A549 (cell line): ENCODE measurements at regions not wholly inside any gene's neighbourhood (a gene's known extent, or its start where the extent isn't known, plus 50 kb on each side); places are given as distances from the start of the nearest gene placed in this dataset.

Source experiments
- BHLHE40 ChIP-seq: IDR thresholded peaks from 2 replicates; pipeline ENCODE4 v1.6.1; 2012; ENCODE audit warnings: low read depth, low read length, inconsistent platforms
- CBX2 ChIP-seq: fragments of 200-600 bp; sonication (generic); IDR thresholded peaks from 2 replicates; pipeline ENCODE4 v1.6.1; 2016; ENCODE audit warnings: low read depth, mild to moderate bottlenecking, borderline replicate concordance
- CBX8 ChIP-seq: fragments of 200-600 bp; sonication (generic); IDR thresholded peaks from 2 replicates; pipeline ENCODE4 v1.6.1; 2016
- CHD2 ChIP-seq: fragments of 150-350 bp; IDR thresholded peaks from 2 replicates; pipeline ENCODE4 v1.6.1; 2014; ENCODE audit warnings: low read length; ENCODE audit not compliant: partially characterized antibody
- CHD4 ChIP-seq: fragments of 200-600 bp; sonication (generic); IDR thresholded peaks from 2 replicates; pipeline ENCODE4 v1.6.1; 2016; ENCODE audit warnings: antibody characterized with exemption, mild to moderate bottlenecking, borderline replicate concordance
- E2F6 ChIP-seq: IDR thresholded peaks from 2 replicates; pipeline ENCODE4 v1.6.1; 2012; ENCODE audit warnings: low read depth, borderline replicate concordance
- EP300 ChIP-seq, 2 experiments: fragments of >200 bp; sonication (Bioruptor Twin); formaldehyde crosslinking; IDR thresholded peaks; 2 replicates in 1 of 2; 3 replicates in 1 of 2; pipeline ENCODE4 v1.6.1; 2016 to 2017
- ESRRA ChIP-seq: fragments of 150-350 bp; IDR thresholded peaks from 2 replicates; pipeline ENCODE4 v1.6.1; 2014; ENCODE audit warnings: mild to moderate bottlenecking, low read length, borderline replicate concordance
- FOSB ChIP-seq: fragments of 250-450 bp; sonication (Bioruptor Pico); IDR thresholded peaks from 2 replicates; pipeline ENCODE4 v1.5.0; 2020; ENCODE audit warnings: mild to moderate bottlenecking, moderate library complexity
- FOXS1 ChIP-seq: fragments of 250-450 bp; sonication (Bioruptor Pico); IDR thresholded peaks from 2 replicates; pipeline ENCODE4 v1.5.0; 2020; ENCODE audit warnings: mild to moderate bottlenecking, moderate library complexity
- GATA3 ChIP-seq: IDR thresholded peaks from 2 replicates; pipeline ENCODE4 v1.6.1; 2012; ENCODE audit warnings: borderline replicate concordance
- HEYL ChIP-seq: fragments of 250-450 bp; sonication (Bioruptor Pico); IDR thresholded peaks from 2 replicates; pipeline ENCODE4 v1.8.0; 2021; ENCODE audit warnings: mild to moderate bottlenecking, moderate library complexity
- KDM1A ChIP-seq: fragments of 200-600 bp; sonication (generic); IDR thresholded peaks from 2 replicates; pipeline ENCODE4 v1.6.1; 2016; ENCODE audit warnings: low read depth, mild to moderate bottlenecking
- KDM5A ChIP-seq: fragments of 200-600 bp; sonication (generic); IDR thresholded peaks from 2 replicates; pipeline ENCODE4 v1.6.1; 2016; ENCODE audit warnings: antibody characterized with exemption, mild to moderate bottlenecking
- MAFK ChIP-seq: fragments of 450-650 bp; IDR thresholded peaks from 2 replicates; pipeline ENCODE4 v1.6.1; 2014; ENCODE audit not compliant: partially characterized antibody
- NFE2L2 ChIP-seq: fragments of 150-350 bp; conservative IDR thresholded peaks from 2 replicates; pipeline ENCODE4 v1.6.1; 2014; ENCODE audit warnings: low read length
- NR3C1 ChIP-seq: fragments of >200 bp; sonication (Bioruptor Twin); formaldehyde crosslinking; IDR thresholded peaks from 3 replicates; pipeline ENCODE4 v1.6.1; 2017
- PBX3 ChIP-seq: IDR thresholded peaks from 2 replicates; pipeline ENCODE4 v1.6.1; 2012
- PHF8 ChIP-seq: fragments of 200-600 bp; sonication (generic); IDR thresholded peaks from 2 replicates; pipeline ENCODE4 v1.6.1; 2016; ENCODE audit warnings: low read depth, mild to moderate bottlenecking, antibody characterized with exemption, moderate library complexity, borderline replicate concordance
- POLR2A ChIP-seq: IDR thresholded peaks from 2 replicates; pipeline ENCODE4 v1.6.1; 2012; ENCODE audit warnings: mild to moderate bottlenecking, low read length
- RAD21 ChIP-seq, 2 experiments: fragments of >200 bp in 1 of 2; sonication (Bioruptor Twin) in 1 of 2; formaldehyde crosslinking in 1 of 2; IDR thresholded peaks in 1 of 2; conservative IDR thresholded peaks in 1 of 2; 2 replicates in 1 of 2; 3 replicates in 1 of 2; pipeline ENCODE4 v1.6.1; 2012 to 2018; ENCODE audit warnings: inconsistent platforms in 1 of 2
- RCOR1 ChIP-seq: fragments of 150-350 bp; IDR thresholded peaks from 2 replicates; pipeline ENCODE4 v1.6.1; 2014; ENCODE audit warnings: antibody characterized with exemption, low read length, low read depth
- RNF2 ChIP-seq: fragments of 200-600 bp; sonication (generic); IDR thresholded peaks from 2 replicates; pipeline ENCODE4 v1.6.1; 2016; ENCODE audit warnings: low read depth, mild to moderate bottlenecking, antibody characterized with exemption, moderate library complexity, borderline replicate concordance
- SMC3 ChIP-seq: fragments of >200 bp; sonication (Bioruptor Twin); formaldehyde crosslinking; IDR thresholded peaks from 3 replicates; pipeline ENCODE4 v1.6.1; 2018; ENCODE audit warnings: inconsistent platforms
- TFCP2L1 ChIP-seq: fragments of 250-450 bp; sonication (Bioruptor Pico); IDR thresholded peaks from 2 replicates; pipeline ENCODE4 v1.5.0; 2021; ENCODE audit warnings: mild to moderate bottlenecking
- TP53 ChIP-seq: fragments of 250-450 bp; sonication (Bioruptor Pico); IDR thresholded peaks from 2 replicates; pipeline ENCODE4 v1.5.0; 2021; ENCODE audit warnings: mild to moderate bottlenecking, moderate library complexity
- ZC3H11A ChIP-seq: fragments of 450-650 bp; IDR thresholded peaks from 2 replicates; pipeline ENCODE4 v1.6.1; 2014; ENCODE audit warnings: antibody characterized with exemption, mild to moderate bottlenecking
- ZFP36 ChIP-seq: fragments of 450-650 bp; IDR thresholded peaks from 2 replicates; pipeline ENCODE4 v1.6.1; 2014; ENCODE audit warnings: borderline replicate concordance; ENCODE audit not compliant: partially characterized antibody
- ZNF302 ChIP-seq: fragments of 250-450 bp; sonication (Bioruptor Pico); IDR thresholded peaks from 2 replicates; pipeline ENCODE4 v1.9.0; 2021; ENCODE audit warnings: inconsistent platforms, mild to moderate bottlenecking, moderate library complexity
- ZSCAN20 ChIP-seq: fragments of 250-450 bp; sonication (Bioruptor Pico); IDR thresholded peaks from 2 replicates; pipeline ENCODE4 v1.8.0; 2022; ENCODE audit warnings: mild to moderate bottlenecking, moderate library complexity
- TF ChIP-seq, protein P1 (sequence below): fragments of >200 bp; sonication (Bioruptor Twin); formaldehyde crosslinking; IDR thresholded peaks from 2 replicates; pipeline ENCODE4 v1.6.1; 2016
- TF ChIP-seq, protein P2 (sequence below): fragments of >200 bp; sonication (Bioruptor Twin); formaldehyde crosslinking; IDR thresholded peaks from 3 replicates; pipeline ENCODE4 v1.5.1; 2016
- TF ChIP-seq, protein P3 (sequence below): fragments of 200-600 bp; sonication (generic); IDR thresholded peaks from 2 replicates; pipeline ENCODE4 v1.6.1; 2016; ENCODE audit warnings: antibody characterized with exemption, mild to moderate bottlenecking, moderate library complexity
- TF ChIP-seq, protein P4 (sequence below): IDR thresholded peaks from 2 replicates; pipeline ENCODE4 v1.6.1; 2012

- TF ChIP-seq FOSB (CRISPR knock-in tag) (no peak), FOXS1 (CRISPR knock-in tag) (no peak), GATA3 (peak; percentile 59; the same call in 1 of the 2 replicates), RAD21 (conservative IDR thresholded peaks at IDR 0.05 in 1 of 2, IDR thresholded peaks at IDR 0.05 in 1 of 2) (peak in 1 of 2 experiments; percentile 31; a peak in 3 of 5 replicates), CBX8 (no peak), KDM5A (no peak), ZC3H11A (no peak), POLR2A (no peak), CBX2 (no peak), RCOR1 (no peak), NFE2L2 (no peak; the same call in 1 of the 2 replicates), TP53 (no peak), ZSCAN20 (CRISPR knock-in tag) (no peak), CHD4 (no peak), EP300 (IDR thresholded peaks at IDR 0.05) (peak; percentile 67 to 73; a peak in 3 of 5 replicates), PHF8 (no peak), ZNF302 (CRISPR knock-in tag) (0 out of 2 replicates have a peak, but pooled peaks have one; percentile 23), NR3C1 (no peak), TFCP2L1 (CRISPR knock-in tag) (no peak; the same call in 1 of the 2 replicates), MAFK (no peak), HEYL (no peak), ESRRA (no peak), CHD2 (no peak), SMC3 (peak; percentile 44; the same call in 2 of the 3 replicates), ZFP36 (no peak), BHLHE40 (no peak), E2F6 (peak; percentile 69; the same call in 1 of the 2 replicates), PBX3 (no peak), RNF2 (no peak), KDM1A (no peak)
- TF ChIP-seq, protein P1, sequence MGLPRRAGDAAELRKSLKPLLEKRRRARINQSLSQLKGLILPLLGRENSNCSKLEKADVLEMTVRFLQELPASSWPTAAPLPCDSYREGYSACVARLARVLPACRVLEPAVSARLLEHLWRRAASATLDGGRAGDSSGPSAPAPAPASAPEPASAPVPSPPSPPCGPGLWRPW = no peak
- TF ChIP-seq, protein P2, sequence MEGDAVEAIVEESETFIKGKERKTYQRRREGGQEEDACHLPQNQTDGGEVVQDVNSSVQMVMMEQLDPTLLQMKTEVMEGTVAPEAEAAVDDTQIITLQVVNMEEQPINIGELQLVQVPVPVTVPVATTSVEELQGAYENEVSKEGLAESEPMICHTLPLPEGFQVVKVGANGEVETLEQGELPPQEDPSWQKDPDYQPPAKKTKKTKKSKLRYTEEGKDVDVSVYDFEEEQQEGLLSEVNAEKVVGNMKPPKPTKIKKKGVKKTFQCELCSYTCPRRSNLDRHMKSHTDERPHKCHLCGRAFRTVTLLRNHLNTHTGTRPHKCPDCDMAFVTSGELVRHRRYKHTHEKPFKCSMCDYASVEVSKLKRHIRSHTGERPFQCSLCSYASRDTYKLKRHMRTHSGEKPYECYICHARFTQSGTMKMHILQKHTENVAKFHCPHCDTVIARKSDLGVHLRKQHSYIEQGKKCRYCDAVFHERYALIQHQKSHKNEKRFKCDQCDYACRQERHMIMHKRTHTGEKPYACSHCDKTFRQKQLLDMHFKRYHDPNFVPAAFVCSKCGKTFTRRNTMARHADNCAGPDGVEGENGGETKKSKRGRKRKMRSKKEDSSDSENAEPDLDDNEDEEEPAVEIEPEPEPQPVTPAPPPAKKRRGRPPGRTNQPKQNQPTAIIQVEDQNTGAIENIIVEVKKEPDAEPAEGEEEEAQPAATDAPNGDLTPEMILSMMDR = no peak
- TF ChIP-seq, protein P3, sequence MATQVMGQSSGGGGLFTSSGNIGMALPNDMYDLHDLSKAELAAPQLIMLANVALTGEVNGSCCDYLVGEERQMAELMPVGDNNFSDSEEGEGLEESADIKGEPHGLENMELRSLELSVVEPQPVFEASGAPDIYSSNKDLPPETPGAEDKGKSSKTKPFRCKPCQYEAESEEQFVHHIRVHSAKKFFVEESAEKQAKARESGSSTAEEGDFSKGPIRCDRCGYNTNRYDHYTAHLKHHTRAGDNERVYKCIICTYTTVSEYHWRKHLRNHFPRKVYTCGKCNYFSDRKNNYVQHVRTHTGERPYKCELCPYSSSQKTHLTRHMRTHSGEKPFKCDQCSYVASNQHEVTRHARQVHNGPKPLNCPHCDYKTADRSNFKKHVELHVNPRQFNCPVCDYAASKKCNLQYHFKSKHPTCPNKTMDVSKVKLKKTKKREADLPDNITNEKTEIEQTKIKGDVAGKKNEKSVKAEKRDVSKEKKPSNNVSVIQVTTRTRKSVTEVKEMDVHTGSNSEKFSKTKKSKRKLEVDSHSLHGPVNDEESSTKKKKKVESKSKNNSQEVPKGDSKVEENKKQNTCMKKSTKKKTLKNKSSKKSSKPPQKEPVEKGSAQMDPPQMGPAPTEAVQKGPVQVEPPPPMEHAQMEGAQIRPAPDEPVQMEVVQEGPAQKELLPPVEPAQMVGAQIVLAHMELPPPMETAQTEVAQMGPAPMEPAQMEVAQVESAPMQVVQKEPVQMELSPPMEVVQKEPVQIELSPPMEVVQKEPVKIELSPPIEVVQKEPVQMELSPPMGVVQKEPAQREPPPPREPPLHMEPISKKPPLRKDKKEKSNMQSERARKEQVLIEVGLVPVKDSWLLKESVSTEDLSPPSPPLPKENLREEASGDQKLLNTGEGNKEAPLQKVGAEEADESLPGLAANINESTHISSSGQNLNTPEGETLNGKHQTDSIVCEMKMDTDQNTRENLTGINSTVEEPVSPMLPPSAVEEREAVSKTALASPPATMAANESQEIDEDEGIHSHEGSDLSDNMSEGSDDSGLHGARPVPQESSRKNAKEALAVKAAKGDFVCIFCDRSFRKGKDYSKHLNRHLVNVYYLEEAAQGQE = no peak
- TF ChIP-seq, protein P4, sequence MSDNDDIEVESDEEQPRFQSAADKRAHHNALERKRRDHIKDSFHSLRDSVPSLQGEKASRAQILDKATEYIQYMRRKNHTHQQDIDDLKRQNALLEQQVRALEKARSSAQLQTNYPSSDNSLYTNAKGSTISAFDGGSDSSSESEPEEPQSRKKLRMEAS = peak; percentile 92
Measured at GRCh38 chr6:14743474-14744211, 502.2 kb upstream of the JARID2 start (continued).
